Ovary (tissue), 3 donors: ENCODE measurements at regions not wholly inside any gene's neighbourhood (a gene's known extent, or its start where the extent isn't known, plus 50 kb on each side); places are given as distances from the start of the nearest gene placed in this dataset.

Experiments
- CTCF ChIP-seq, 3 donors: fragments of 450-650 bp in 2 of 3; fragments of 200-600 bp in 1 of 3; IDR thresholded peaks; one replicate each; pipeline versions ENCODE4 v1.5.1 to v1.8.0; 2016 to 2022; ENCODE audit warnings: antibody characterized with exemption in 3 of 3, mild to moderate bottlenecking in 1 of 3
- POLR2A ChIP-seq: fragments of 450-650 bp; IDR thresholded peaks from one replicate; pipeline ENCODE4 v1.6.1; 2017; ENCODE audit warnings: antibody characterized with exemption, mild to moderate bottlenecking, moderate library complexity
- donor health status: DM: no; HTN: no; CAD: no.

DNA sequence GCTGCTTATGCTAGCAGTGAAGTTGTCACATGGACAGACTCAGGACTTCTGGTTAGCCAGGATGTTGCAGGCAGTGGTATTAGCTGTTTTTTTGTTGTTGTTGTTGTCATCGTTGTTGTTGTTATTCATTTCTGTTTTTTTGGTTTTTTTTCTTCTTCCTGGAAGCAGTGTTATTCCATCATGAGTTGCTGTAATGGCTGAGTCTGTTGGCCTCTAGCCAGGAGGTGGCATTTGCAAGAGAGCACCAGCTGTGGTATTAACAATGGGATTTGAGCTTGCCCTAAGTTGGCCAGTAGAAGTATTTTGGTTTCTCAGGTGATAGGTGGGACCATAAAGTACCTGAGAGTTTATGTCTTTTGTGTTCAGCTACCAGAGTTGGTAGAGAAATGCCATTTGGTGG is 561.1 kb downstream of the KCTD16 start:
- no peak for TF ChIP-seq CTCF (IDR thresholded peaks at IDR 0.05)
- no peak for TF ChIP-seq POLR2A
